Astrocyte (in vitro differentiated cells and primary cell): ENCODE measurements at regions not wholly inside any gene's neighbourhood (a gene's known extent, or its start where the extent isn't known, plus 50 kb on each side); places are given as distances from the start of the nearest gene placed in this dataset.

ENCODE experiments used
- DNase-seq: peaks from one replicate; pipeline ENCODE4 v3.0.0-alpha.2; 2010; ENCODE audit warnings: low read depth
- FAIRE-seq: peaks from 2 replicates; lab custom pipeline; 2011; peaks lifted over from hg19 to GRCh38; lab: Jason Lieb, UNC
- H2AFZ ChIP-seq: 2 replicates; pipeline ENCODE4 v1.6.0; 2012; ENCODE audit warnings: low read depth, low read length, inconsistent platforms
- H3K27ac ChIP-seq: 2 replicates; pipeline ENCODE4 v1.5.1; 2011; ENCODE audit warnings: low read depth, low read length, inconsistent platforms
- H3K27me3 ChIP-seq: 2 replicates; pipeline ENCODE4 v1.6.0; 2011; ENCODE audit warnings: low read length, inconsistent platforms; ENCODE audit not compliant: insufficient read depth
- H3K36me3 ChIP-seq: 2 replicates; pipeline ENCODE4 v1.5.1; 2011; ENCODE audit warnings: low read length, inconsistent platforms; ENCODE audit not compliant: insufficient read depth
- H3K4me1 ChIP-seq: 2 replicates; pipeline ENCODE4 v1.5.1; 2011; ENCODE audit warnings: low read length, inconsistent platforms; ENCODE audit not compliant: insufficient read depth
- H3K4me2 ChIP-seq: 2 replicates; pipeline ENCODE4 v1.6.0; 2012; ENCODE audit warnings: low read length, inconsistent platforms
- H3K4me3 ChIP-seq: 2 replicates; pipeline ENCODE4 v1.5.1; 2011; ENCODE audit warnings: low read depth, mild to moderate bottlenecking, low read length, inconsistent platforms; ENCODE audit not compliant: insufficient read depth
- H3K79me2 ChIP-seq: 2 replicates; pipeline ENCODE4 v1.6.0; 2012; ENCODE audit warnings: mild to moderate bottlenecking, low read length, inconsistent platforms; ENCODE audit not compliant: insufficient read depth
- H3K9ac ChIP-seq: 2 replicates; pipeline ENCODE4 v1.6.0; 2012; ENCODE audit warnings: mild to moderate bottlenecking, low read length, inconsistent platforms
- H3K9me3 ChIP-seq: 2 replicates; pipeline ENCODE4 v1.5.1; 2012; ENCODE audit warnings: low read depth, mild to moderate bottlenecking, low read length, inconsistent platforms; ENCODE audit not compliant: insufficient read depth
- H4K20me1 ChIP-seq: 2 replicates; pipeline ENCODE4 v1.6.0; 2012; ENCODE audit warnings: low read length, inconsistent platforms; ENCODE audit not compliant: insufficient read depth
- H3K27ac Mint-ChIP-seq: one replicate; pipeline ENCODE4 v1.8.0; 2021; ENCODE audit warnings: mild to moderate bottlenecking, mixed read lengths; ENCODE audit not compliant: unreplicated experiment
- H3K27me3 Mint-ChIP-seq: one replicate; pipeline ENCODE4 v1.8.0; 2021; ENCODE audit warnings: low read depth, mixed read lengths; ENCODE audit not compliant: unreplicated experiment
- H3K36me3 Mint-ChIP-seq: one replicate; pipeline ENCODE4 v1.8.0; 2021; ENCODE audit warnings: low read depth, mixed read lengths; ENCODE audit not compliant: unreplicated experiment
- H3K4me1 Mint-ChIP-seq: one replicate; pipeline ENCODE4 v1.8.0; 2021; ENCODE audit warnings: low read depth, mixed read lengths; ENCODE audit not compliant: unreplicated experiment
- H3K4me3 Mint-ChIP-seq: one replicate; pipeline ENCODE4 v1.8.0; 2021; ENCODE audit warnings: mild to moderate bottlenecking, moderate library complexity, mixed read lengths; ENCODE audit not compliant: unreplicated experiment
- H3K9me3 Mint-ChIP-seq: one replicate; pipeline ENCODE4 v1.8.0; 2021; ENCODE audit warnings: mild to moderate bottlenecking, mixed read lengths; ENCODE audit not compliant: unreplicated experiment
- EZH2 ChIP-seq: IDR thresholded peaks from 2 replicates; pipeline ENCODE4 v1.6.1; 2012; ENCODE audit warnings: mild to moderate bottlenecking, low read length, inconsistent platforms; ENCODE audit not compliant: insufficient read depth
- TF ChIP-seq, protein P1 (sequence below): IDR thresholded peaks from 2 replicates; pipeline ENCODE4 v1.5.1; 2011; ENCODE audit warnings: low read depth, mild to moderate bottlenecking, inconsistent platforms, low read length, moderate library complexity; ENCODE audit not compliant: insufficient read depth

DNA sequence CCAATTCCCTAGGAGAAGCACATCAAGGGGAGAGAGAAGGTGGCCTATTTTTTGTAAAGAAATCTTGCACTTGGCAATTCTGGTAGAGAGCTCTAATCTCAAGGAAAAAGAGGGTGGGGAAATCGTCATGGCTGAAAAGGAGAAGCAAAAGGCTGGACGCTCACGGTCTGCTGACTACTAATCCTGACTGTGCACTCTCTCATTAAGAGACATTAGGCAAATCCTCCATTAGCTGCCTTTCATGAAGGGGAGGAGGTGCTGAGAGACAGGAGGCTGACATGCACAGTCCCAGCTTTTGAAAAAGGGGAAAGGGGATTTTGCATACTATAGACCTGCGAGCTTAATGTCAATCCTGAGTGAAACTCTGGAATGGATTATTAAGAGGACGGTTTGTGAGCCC is 170.0 kb downstream of the NR2F2 start:
- no peak overlapping the region for H3K4me3 Mint-ChIP-seq
- H4K20me1 ChIP-seq, result no peaks in the 10 kb centered on the region
- H3K9me3 ChIP-seq, result no peaks in the 10 kb centered on the region
- no peak overlapping the region for H2AFZ ChIP-seq
- no peaks in the 10 kb centered on the region for H3K27me3 ChIP-seq
- no peak overlapping the region for H3K27ac ChIP-seq
- H3K4me1 Mint-ChIP-seq, result no peaks in the 10 kb centered on the region
- H3K27ac Mint-ChIP-seq, result no peak overlapping the region
- no peak overlapping the region for H3K9ac ChIP-seq
- H3K4me1 ChIP-seq, result no peaks in the 10 kb centered on the region
- no peak overlapping the region for H3K4me2 ChIP-seq
- TF ChIP-seq, protein P1, sequence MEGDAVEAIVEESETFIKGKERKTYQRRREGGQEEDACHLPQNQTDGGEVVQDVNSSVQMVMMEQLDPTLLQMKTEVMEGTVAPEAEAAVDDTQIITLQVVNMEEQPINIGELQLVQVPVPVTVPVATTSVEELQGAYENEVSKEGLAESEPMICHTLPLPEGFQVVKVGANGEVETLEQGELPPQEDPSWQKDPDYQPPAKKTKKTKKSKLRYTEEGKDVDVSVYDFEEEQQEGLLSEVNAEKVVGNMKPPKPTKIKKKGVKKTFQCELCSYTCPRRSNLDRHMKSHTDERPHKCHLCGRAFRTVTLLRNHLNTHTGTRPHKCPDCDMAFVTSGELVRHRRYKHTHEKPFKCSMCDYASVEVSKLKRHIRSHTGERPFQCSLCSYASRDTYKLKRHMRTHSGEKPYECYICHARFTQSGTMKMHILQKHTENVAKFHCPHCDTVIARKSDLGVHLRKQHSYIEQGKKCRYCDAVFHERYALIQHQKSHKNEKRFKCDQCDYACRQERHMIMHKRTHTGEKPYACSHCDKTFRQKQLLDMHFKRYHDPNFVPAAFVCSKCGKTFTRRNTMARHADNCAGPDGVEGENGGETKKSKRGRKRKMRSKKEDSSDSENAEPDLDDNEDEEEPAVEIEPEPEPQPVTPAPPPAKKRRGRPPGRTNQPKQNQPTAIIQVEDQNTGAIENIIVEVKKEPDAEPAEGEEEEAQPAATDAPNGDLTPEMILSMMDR, result no peak
- no peak for TF ChIP-seq EZH2
- no peak for FAIRE-seq
- H3K4me3 ChIP-seq, result no peak overlapping the region
- no peaks in the 10 kb centered on the region for H3K36me3 ChIP-seq
- H3K27me3 Mint-ChIP-seq, result peaks cover 19% of the 10 kb centered on the region
- no peaks in the 10 kb centered on the region for H3K79me2 ChIP-seq
- no peak for DNase-seq
- no peaks in the 10 kb centered on the region for H3K9me3 Mint-ChIP-seq
- no peaks in the 10 kb centered on the region for H3K36me3 Mint-ChIP-seq

DNA sequence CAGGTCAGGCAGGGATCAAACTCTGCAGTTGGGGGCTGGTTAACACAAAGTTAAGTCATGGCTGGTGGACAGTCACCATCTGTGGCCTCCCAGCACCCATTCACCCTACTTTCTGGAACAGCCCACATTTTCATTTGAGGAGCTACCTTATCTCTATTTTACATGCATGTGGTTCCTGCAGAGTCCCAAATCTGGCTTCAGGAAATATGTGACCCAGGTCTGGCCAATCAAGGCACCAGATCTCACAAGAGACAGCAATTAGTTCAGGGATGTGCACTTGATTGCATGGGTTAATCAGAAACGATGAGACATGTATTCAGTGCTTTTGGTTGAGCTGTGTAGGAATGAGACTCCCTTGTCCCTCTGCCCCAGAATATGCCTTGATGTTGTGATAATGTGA is 170.9 kb downstream of the NR2F2 start:
- no peak for DNase-seq
- H3K4me1 ChIP-seq, result no peaks in the 10 kb centered on the region
- no peaks in the 10 kb centered on the region for H3K36me3 ChIP-seq
- Mint-ChIP-seq H3K27ac (no peak overlapping the region), H3K4me1 (no peaks in the 10 kb centered on the region), H3K36me3 (no peaks in the 10 kb centered on the region), H3K27me3 (peaks cover 25% of the 10 kb centered on the region), H3K9me3 (no peaks in the 10 kb centered on the region), H3K4me3 (no peak overlapping the region)
- H3K27me3 ChIP-seq, result no peaks in the 10 kb centered on the region
- no peak overlapping the region for H3K27ac ChIP-seq
- no peak for FAIRE-seq
- H3K9ac ChIP-seq, result no peak overlapping the region
- no peaks in the 10 kb centered on the region for H3K79me2 ChIP-seq
- no peaks in the 10 kb centered on the region for H4K20me1 ChIP-seq
- no peak overlapping the region for H3K4me3 ChIP-seq
- TF ChIP-seq, protein P1, result no peak
- TF ChIP-seq EZH2, result no peak
- H2AFZ ChIP-seq, result no peak overlapping the region
- H3K4me2 ChIP-seq, result no peak overlapping the region
- H3K9me3 ChIP-seq, result no peaks in the 10 kb centered on the region

DNA sequence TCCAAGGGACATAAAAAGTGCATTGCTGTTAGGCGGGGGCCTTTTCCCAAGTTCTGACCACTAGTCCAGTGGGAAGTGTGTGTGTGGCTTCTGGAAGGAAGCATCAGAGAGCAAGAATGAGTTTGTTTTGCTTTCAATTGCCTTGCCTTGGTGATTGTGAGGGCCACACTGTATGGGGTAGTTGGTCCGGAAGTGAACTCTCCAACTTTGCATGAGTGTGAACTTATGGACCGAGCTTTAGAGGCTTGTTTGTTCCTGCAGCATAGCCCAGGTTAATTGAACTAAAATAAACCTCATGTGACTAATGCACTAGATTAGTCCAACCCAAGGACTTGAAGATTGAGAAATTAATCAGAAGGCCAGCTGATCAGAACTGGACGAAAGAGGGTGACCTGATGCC is 171.7 kb downstream of the NR2F2 start:
- H4K20me1 ChIP-seq, result no peaks in the 10 kb centered on the region
- peaks cover 26% of the 10 kb centered on the region for H3K27me3 Mint-ChIP-seq
- no peak overlapping the region for H3K4me3 Mint-ChIP-seq
- no peaks in the 10 kb centered on the region for H3K36me3 ChIP-seq
- no peak overlapping the region for H3K27ac Mint-ChIP-seq
- no peak overlapping the region for H3K4me2 ChIP-seq
- no peaks in the 10 kb centered on the region for H3K36me3 Mint-ChIP-seq
- TF ChIP-seq EZH2, result no peak
- TF ChIP-seq, protein P1, result no peak
- H3K27ac ChIP-seq, result no peak overlapping the region
- H3K4me1 ChIP-seq, result no peaks in the 10 kb centered on the region
- no peaks in the 10 kb centered on the region for H3K9me3 ChIP-seq
- H3K4me3 ChIP-seq, result no peak overlapping the region
- H3K9ac ChIP-seq, result no peak overlapping the region
- DNase-seq (no peak), FAIRE-seq (no peak)
- no peak overlapping the region for H2AFZ ChIP-seq
- H3K79me2 ChIP-seq, result no peaks in the 10 kb centered on the region
- H3K9me3 Mint-ChIP-seq, result no peaks in the 10 kb centered on the region
- H3K27me3 ChIP-seq, result no peaks in the 10 kb centered on the region
- H3K4me1 Mint-ChIP-seq, result no peaks in the 10 kb centered on the region
